Endothelial cell of umbilical vein (primary cell): ENCODE measurements at regions not wholly inside any gene's neighbourhood (a gene's known extent, or its start where the extent isn't known, plus 50 kb on each side); places are given as distances from the start of the nearest gene placed in this dataset.

Source experiments
- BruUV-seq: library from RNA; stranded (reverse); fragments of 400-500 nt; replicated peaks from 2 replicates; lab custom pipeline; 2021; lab: Mats Ljungman, UMichigan
- CTCF ChIA-PET: fragments of 300-600, 350-600 bp; sonication (Branson Sonifier 250); formaldehyde crosslinking; loops from one replicate; lab custom pipeline; 2021; ENCODE audit warnings: antibody characterized with exemption, inconsistent platforms; lab: Charles Lee
- POLR2A ChIA-PET: fragments of 300-600, 350-600 bp; sonication (Branson Sonifier 250); formaldehyde crosslinking; loops from one replicate; lab custom pipeline; 2021; ENCODE audit warnings: antibody characterized with exemption, inconsistent platforms; lab: Charles Lee
- DNase-seq: peaks from one replicate; pipeline ENCODE4 v3.0.0-alpha.2; 2011; ENCODE audit warnings: low read depth, low spot score
- FAIRE-seq: peaks from 2 replicates; lab custom pipeline; 2011; peaks lifted over from hg19 to GRCh38; lab: Jason Lieb, UNC
- H2AFZ ChIP-seq: 2 replicates; pipeline ENCODE4 v1.6.0; 2012; ENCODE audit warnings: low read depth, low read length, control low read depth, inconsistent platforms
- H3K27ac ChIP-seq: 2 replicates; pipeline ENCODE4 v1.5.1; 2011; ENCODE audit warnings: low read depth, mild to moderate bottlenecking, control low read depth, low read length, moderate library complexity; ENCODE audit not compliant: insufficient read depth
- H3K27me3 ChIP-seq, 2 experiments: 2 replicates each; pipeline versions ENCODE4 v1.6.0 to v1.6.1; 2011; ENCODE audit warnings: low read length in 2 of 2, mixed read lengths in 1 of 2; ENCODE audit not compliant: control insufficient read depth in 2 of 2, insufficient read depth in 2 of 2
- H3K36me3 ChIP-seq, 2 experiments: 2 replicates in 1 of 2; 3 replicates in 1 of 2; pipeline ENCODE4 v1.5.1; 2011; ENCODE audit warnings: low read length in 2 of 2, mild to moderate bottlenecking in 1 of 2, moderate library complexity in 1 of 2; ENCODE audit not compliant: control insufficient read depth in 2 of 2, insufficient read depth in 2 of 2; ENCODE audit errors: extremely low read depth in 1 of 2
- H3K4me1 ChIP-seq: 3 replicates; pipeline ENCODE4 v1.5.1; 2011; ENCODE audit warnings: mild to moderate bottlenecking, low read length; ENCODE audit not compliant: control insufficient read depth, insufficient read depth; ENCODE audit errors: extremely low read depth
- H3K4me2 ChIP-seq: 2 replicates; pipeline ENCODE4 v1.6.1; 2011; ENCODE audit warnings: low read length, control low read depth, mixed read lengths; ENCODE audit not compliant: insufficient read depth
- H3K4me3 ChIP-seq, 3 experiments: fragments of 200-600 bp in 1 of 3; sonication (generic), shearing (Covaris generic) in 1 of 3; replicated peaks in 1 of 3; 2 replicates each; pipeline ENCODE4 v1.5.1; 2011 to 2016; ENCODE audit warnings: control low read depth in 3 of 3, low read length in 3 of 3, mild to moderate bottlenecking in 2 of 3, inconsistent platforms in 1 of 3, low read depth in 1 of 3, moderate library complexity in 1 of 3; ENCODE audit not compliant: insufficient read depth in 1 of 3
- H3K79me2 ChIP-seq: 2 replicates; pipeline ENCODE4 v1.6.0; 2012; ENCODE audit warnings: low read length, inconsistent platforms; ENCODE audit not compliant: control insufficient read depth, insufficient read depth
- H3K9ac ChIP-seq: replicated peaks from 2 replicates; pipeline ENCODE3; 2011; ENCODE audit warnings: low read length, control low read depth; ENCODE audit not compliant: insufficient read depth; ENCODE audit errors: extremely low read depth
- H3K9me1 ChIP-seq: replicated peaks from 3 replicates; pipeline ENCODE4 v1.6.0; 2011; ENCODE audit warnings: mild to moderate bottlenecking, low read length; ENCODE audit not compliant: control insufficient read depth, insufficient read depth; ENCODE audit errors: extremely low read depth
- H3K9me3 ChIP-seq: replicated peaks from 2 replicates; pipeline ENCODE4 v1.5.1; 2012; ENCODE audit warnings: low read length, inconsistent platforms; ENCODE audit not compliant: control insufficient read depth, insufficient read depth
- H4K20me1 ChIP-seq: replicated peaks from 2 replicates; pipeline ENCODE3; 2011; ENCODE audit warnings: mild to moderate bottlenecking, low read length; ENCODE audit not compliant: control insufficient read depth, insufficient read depth; ENCODE audit errors: extremely low read depth
- CTCF ChIP-seq, 2 donors: IDR thresholded peaks; 1 replicate in 1 of 2; 2 replicates in 1 of 2; pipeline ENCODE4 v1.5.1; 2011; ENCODE audit warnings: low read length in 2 of 2, mild to moderate bottlenecking in 2 of 2, moderate library complexity in 2 of 2, control low read depth in 1 of 2, inconsistent platforms in 1 of 2, low read depth in 1 of 2; ENCODE audit not compliant: insufficient read depth in 1 of 2; ENCODE audit errors: extremely low read depth in 1 of 2
- EZH2 ChIP-seq: IDR thresholded peaks from 2 replicates; pipeline ENCODE4 v1.6.1; 2012; ENCODE audit warnings: borderline replicate concordance, low read depth, mild to moderate bottlenecking, moderate library complexity, low read length, inconsistent platforms; ENCODE audit not compliant: severe bottlenecking
- FOS ChIP-seq: IDR thresholded peaks from 2 replicates; pipeline ENCODE4 v1.6.1; 2011; ENCODE audit warnings: mild to moderate bottlenecking, low read length, moderate library complexity, borderline replicate concordance; ENCODE audit not compliant: insufficient read depth
- GATA2 ChIP-seq: IDR thresholded peaks from 2 replicates; pipeline ENCODE4 v1.7.0; 2011; ENCODE audit warnings: low read depth, mild to moderate bottlenecking, moderate library complexity, mixed read lengths, low read length; ENCODE audit not compliant: insufficient read length, insufficient read depth
- JUN ChIP-seq: IDR thresholded peaks from 2 replicates; pipeline ENCODE4 v1.6.1; 2011; ENCODE audit warnings: borderline replicate concordance, low read depth; ENCODE audit not compliant: insufficient read length, insufficient read depth
- MAX ChIP-seq: IDR thresholded peaks from 2 replicates; pipeline ENCODE4 v1.6.1; 2011; ENCODE audit not compliant: insufficient read depth, insufficient read length
- MYC ChIP-seq: IDR thresholded peaks from one replicate; pipeline ENCODE4 v1.6.1; 2011; ENCODE audit warnings: mild to moderate bottlenecking, low read depth, low read length
- POLR2A ChIP-seq: IDR thresholded peaks from 2 replicates; pipeline ENCODE4 v1.6.1; 2012; ENCODE audit warnings: low read depth, mild to moderate bottlenecking, control low read depth, low read length
- POLR2AphosphoS5 ChIP-seq: IDR thresholded peaks from 2 replicates; pipeline ENCODE4 v1.6.1; 2012; ENCODE audit warnings: low read depth, mild to moderate bottlenecking, control low read depth, low read length, moderate library complexity; ENCODE audit not compliant: insufficient read depth
- dilution Hi-C: fragments of 300-500 bp; cut with MboI; formaldehyde crosslinking; loops from one replicate; pipeline ENCODE4 v1.15.0; 2019; ENCODE audit warnings: low sequenced_read_pairs; ENCODE audit not compliant: extremely low pct_ligation_motif_present
- intact Hi-C: fragments of 100-400 bp; cut with micrococcal nuclease; formaldehyde crosslinking; loops from one replicate; pipeline ENCODE4 v1.10.0; 2022

GRCh38 chr6:74145931-74146330 is 449.9 kb downstream of the CD109 start:
- Histone ChIP-seq H3K4me2 (no peak overlapping the region), H3K27ac (no peak overlapping the region), H3K36me3 (no peaks in the 10 kb centered on the region), H3K79me2 (no peaks in the 10 kb centered on the region), H3K9me3 (no peaks in the 10 kb centered on the region), H3K4me3 (no peak overlapping the region), H4K20me1 (no peaks in the 10 kb centered on the region), H3K9me1 (no peaks in the 10 kb centered on the region), H3K9ac (no peak overlapping the region), H3K27me3 (no peaks in the 10 kb centered on the region), H3K4me1 (no peaks in the 10 kb centered on the region), H2AFZ (no peak overlapping the region)
- ChIA-PET POLR2A (no interaction called here), CTCF (no interaction called here)
- BruUV-seq: no TSS peak
- DNase-seq: no peak
- intact Hi-C loops: no loop called here
- FAIRE-seq: no peak
- TF ChIP-seq CTCF (IDR thresholded peaks at IDR 0.05; ENCODE audit: extremely low read depth in 1 of 2, insufficient read depth in 1 of 2, low read depth in 1 of 2, low read length in 2 of 2): no peak
- TF ChIP-seq GATA2: no peak
- TF ChIP-seq FOS: no peak
- no peak for TF ChIP-seq POLR2A
- no peak for TF ChIP-seq EZH2
- TF ChIP-seq MYC: no peak
- TF ChIP-seq JUN: no peak
- no peak for TF ChIP-seq POLR2AphosphoS5
- TF ChIP-seq MAX: no peak
- dilution Hi-C loops: no loop called here
